NCI-H146 treated with DMSO at 0.1 percent for 48 hours (cell line): ENCODE measurements at regions not wholly inside any gene's neighbourhood (a gene's known extent, or its start where the extent isn't known, plus 50 kb on each side); places are given as distances from the start of the nearest gene placed in this dataset.
A peak's percentile ranks its signal among the peaks of the same experiment; 100 is the strongest.
"Not testable (repeated sequence)": the region's sequence is repeated elsewhere in the genome, so short reads cannot be mapped to it uniquely, and the experiment has no call there.

Experiments used
- DNase-seq: peaks from one replicate; lab custom pipeline; 2025; ENCODE audit not compliant: unreplicated experiment; lab: John Stamatoyannopoulos, UW

DNA sequence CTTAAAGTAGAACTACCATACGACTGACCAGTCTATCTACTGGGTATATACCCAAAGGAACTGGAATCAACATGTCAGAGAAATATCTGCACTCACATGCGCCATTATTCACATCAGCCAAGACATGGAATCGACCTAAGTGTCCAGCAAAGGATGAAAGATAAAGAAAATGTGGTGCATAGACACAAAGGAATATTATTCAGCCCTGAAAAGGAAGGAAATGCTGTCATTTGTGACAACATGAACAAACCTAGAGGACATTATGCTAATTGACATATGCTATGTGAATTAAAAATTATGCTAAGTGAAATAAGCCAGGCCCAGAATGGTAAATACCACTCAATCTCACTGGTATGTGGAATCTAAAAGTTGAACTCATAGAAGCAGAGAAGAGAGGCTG lies 123.7 kb downstream of the KLF6 start:
- no peak for DNase-seq

- no peak for DNase-seq
Measured at GRCh38 chr10:3660753-3661152, 124.3 kb downstream of the KLF6 start.

GRCh38 chr10:3659203-3659917 lies 125.6 kb downstream of the KLF6 start:
- no peak for DNase-seq

DNA sequence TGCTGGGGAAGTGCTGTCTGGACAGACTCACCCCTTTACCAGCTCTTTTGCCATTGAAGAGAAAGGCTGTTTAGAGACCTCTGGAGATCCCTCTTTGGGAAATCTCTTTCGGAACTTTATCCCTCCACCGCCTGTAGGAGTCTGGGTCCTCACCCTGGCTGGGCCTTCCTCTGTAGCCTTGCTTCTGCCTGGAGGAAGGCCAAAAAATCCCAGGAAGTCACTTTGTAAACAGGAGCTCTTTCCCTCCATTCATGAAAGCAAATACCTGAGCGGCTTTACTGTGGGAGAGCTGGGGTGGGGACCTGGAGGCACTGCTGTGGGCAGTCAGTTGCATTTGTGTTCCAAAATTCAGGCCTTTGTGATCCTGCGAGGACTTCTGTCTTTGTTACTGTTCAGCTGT lies 126.2 kb downstream of the KLF6 start:
- DNase-seq: peak; percentile 78

DNA sequence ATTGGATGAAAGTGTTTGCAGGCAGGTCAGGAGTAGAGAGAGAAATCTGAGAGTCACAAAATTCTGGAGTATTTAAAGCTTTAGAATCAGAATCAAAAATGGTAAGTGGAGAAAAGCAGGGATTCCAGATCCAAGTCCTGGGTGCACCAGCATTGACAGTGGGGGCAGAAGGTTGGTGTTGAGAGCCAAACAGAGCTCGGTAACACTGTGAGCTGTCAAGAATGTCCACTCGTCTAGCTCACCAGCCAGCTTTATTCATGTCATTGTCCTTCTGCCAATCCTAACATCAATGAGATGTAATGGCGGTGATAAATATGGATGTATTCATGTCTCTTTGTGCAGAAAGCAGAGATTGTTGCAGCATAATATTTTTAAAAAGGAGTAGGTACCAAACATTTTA lies 128.8 kb downstream of the KLF6 start:
- DNase-seq: no peak

DNA sequence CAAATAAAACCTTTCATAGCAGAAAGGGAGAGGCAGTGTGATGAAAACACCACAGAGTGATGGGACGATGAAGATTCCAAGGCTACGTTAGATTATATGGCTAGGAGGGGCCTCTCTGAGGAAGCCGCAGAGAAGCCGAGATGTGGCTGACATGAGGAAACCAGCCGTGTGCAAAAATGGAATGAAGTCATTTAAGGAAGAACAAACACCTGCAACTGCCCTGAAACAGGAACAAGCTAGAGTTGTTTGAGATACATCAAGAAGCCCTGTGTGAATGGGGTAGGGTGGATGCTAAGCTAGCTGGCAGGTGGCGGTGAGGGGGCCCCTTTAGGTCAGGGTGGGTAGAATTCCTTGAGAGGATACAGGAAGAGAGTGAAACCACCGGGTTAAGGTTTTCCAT lies 129.5 kb downstream of the KLF6 start:
- no peak for DNase-seq

DNA sequence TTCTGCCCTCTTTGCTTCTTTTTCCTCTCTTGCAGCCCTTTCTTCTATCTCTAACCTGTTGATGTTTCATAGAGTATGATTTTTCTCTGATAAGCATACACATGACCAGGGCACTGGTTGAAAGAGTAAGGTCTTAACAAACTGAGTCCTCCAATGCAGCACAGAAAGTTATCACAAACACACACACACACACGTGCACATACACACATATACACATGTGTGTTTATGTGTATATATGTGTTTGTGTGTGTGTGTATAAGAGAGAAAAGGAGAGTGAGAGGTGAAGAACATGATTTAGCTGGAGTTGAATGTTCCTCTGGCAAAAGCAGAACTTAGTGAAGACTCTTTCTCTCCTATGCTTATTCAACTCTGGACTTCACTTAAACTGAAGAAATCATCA lies 130.0 kb downstream of the KLF6 start:
- no peak for DNase-seq

DNA sequence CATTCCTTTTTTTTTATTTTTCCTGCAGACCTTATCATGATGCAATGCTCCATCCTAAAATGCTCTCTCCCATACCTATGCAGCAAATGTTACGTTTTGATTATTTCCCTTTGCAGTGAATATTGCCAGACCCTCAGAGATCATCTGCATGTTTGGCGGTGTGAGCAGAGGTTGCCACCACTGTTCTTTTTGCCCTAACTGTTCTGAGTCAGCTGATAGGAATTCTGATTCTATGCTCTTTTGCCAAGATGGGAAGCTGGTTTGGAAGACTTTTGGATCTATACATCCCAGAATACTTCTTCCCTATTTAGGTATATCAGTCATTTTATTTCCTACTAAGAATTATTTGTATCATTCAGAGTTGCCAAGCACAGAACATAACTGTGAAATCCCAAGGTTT lies 130.5 kb downstream of the KLF6 start:
- no peak for DNase-seq

GRCh38 chr10:3653303-3653702 lies 131.7 kb downstream of the KLF6 start:
- not testable (repeated sequence) for DNase-seq

DNA sequence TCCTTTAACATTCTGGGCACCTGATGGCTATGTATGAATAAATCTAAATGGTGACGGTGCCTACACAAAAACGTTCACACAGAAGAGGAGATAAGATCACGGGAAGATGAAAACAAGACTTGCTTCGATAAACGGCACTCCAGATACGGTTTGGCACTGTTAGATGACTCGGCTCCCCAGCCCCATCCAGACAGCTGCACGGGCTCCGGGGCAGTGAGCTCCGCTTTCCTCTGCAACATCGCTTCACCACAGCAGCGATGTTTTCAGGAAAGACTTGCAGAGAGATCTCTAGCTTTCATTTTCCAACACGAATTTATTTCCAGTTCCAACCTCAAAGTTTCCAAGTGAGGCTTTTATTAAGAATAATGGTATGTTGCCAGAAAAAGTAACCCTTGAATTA lies 132.1 kb downstream of the KLF6 start:
- DNase-seq: no peak

GRCh38 chr10:3651969-3652653 lies 132.9 kb downstream of the KLF6 start:
- DNase-seq: no peak

GRCh38 chr10:3648576-3648975 lies 136.4 kb downstream of the KLF6 start:
- no peak for DNase-seq

DNA sequence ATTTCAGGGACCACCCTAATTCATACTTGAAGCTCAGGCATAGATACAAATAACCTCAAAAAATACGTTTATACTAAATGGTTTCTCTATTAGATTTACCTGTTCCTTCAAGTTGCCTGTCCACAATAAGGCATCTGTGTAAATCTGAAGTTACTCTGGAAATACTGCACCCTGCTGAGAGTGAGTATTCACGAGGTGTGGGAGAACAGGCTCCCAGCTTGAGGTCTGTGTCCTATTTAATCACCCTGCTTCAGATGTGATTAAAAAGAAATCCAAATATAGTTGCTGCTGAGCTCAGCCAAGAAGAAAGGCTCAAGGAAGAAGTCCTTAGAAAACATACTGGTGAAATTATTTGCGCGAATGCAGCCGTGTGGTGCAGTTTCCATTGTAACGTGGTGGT lies 136.8 kb downstream of the KLF6 start:
- peak; percentile 60 for DNase-seq

DNA sequence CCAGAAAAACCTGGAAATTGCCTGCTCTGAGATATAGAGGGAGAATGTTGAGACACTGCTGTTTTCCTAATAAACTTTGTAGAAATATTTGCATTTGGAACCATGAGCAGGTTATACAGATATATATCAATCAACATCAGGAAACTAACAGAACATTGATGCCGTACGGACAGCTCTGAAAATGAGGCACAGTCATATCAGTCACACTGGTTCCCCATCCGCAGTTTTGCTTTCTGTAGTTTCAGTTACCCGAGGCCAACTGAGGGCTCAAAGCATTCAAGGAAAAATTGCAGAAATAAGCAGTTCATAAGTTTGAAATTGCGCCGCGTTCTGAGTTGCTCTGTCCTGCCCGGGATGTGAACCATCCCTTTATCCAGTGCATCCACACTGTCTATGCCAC lies 137.9 kb downstream of the KLF6 start:
- no peak for DNase-seq

- no peak for DNase-seq
Measured at GRCh38 chr10:3645406-3645805, 139.6 kb downstream of the KLF6 start.

DNA sequence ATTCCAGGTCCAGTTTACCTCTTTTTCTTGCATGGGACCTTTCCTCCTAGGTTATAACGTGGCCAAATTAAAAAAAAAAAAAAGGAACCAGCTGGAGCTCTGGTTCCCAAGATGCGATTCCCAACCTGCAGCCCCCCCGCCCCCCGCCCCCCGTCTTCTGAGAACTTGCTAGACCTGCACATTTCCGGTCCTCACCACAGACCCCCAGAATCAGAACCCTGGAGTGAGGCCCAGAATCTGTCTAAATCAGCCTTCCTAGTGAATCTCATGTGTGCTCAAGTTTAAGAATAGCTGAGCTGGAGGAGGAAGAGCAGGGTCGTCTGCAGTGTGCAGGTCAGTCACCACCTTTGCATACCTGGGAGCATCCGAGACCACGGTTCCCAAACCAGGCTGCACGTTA lies 144.2 kb downstream of the KLF6 start:
- no peak for DNase-seq

GRCh38 chr10:3639546-3639945 lies 145.5 kb downstream of the KLF6 start:
- DNase-seq: no peak

DNA sequence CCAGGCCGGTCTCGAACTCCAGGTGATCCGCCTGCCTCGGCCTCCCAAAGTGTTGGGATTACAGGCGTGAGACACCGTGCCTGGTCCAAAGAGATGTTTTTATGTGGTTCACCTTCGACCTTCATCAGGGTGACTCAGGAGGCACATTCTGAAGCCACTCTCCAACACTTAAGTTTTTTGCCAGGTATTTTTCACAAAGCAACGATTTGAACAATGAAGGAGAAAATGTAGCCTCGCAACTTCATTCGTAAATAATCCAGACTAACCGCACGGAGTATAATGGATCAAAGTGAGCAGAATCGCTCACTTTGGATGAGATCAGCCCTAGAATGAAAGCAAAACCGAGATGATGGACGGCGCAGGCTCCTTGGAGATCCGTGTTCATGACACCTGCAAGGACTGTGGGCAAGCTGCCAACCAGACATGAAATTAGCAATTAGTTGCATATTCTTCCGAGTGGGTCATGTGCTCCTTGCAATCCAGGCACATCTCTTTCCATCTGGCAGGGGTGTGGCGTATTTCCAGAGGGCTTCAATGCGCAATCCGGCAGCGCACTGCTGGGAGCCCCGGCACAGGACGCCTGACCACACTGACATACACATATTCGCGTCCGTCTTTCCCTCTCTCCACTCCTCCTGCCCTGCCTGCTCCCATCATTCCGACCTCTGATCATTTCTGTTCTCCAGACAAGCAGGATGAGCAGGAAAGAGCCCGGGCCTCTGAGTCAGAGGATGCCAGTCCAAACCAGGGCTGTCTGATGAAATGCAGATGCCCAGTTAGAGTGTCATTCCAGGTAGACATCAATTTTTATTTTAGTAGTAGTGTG lies 148.4 kb downstream of the KLF6 start:
- peak; percentile 98 for DNase-seq

GRCh38 chr10:3635697-3636096 lies 149.3 kb downstream of the KLF6 start:
- peak; percentile 83 for DNase-seq

GRCh38 chr10:3635211-3635671 lies 149.8 kb downstream of the KLF6 start:
- peak; percentile 94 for DNase-seq

DNA sequence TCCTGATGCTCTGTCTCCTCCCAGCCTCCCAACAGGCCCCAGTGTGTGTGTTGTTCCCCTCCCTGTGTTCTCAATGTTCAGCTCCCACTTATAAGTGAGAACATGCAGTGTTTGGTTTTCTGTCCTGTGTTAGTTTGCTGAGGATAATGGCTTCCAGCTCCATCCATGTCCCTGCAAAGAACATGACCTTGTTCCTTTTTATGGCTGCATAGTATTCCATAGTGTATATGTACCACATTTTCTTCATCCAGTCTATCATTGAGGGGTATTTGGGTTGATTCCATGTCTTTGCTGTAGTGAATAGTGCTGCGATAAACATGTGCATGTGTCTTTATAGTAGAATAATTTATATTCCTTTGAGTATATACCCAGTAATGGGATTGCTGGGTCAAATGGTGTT lies 150.4 kb downstream of the KLF6 start:
- not testable (repeated sequence) for DNase-seq
